ENCODE measurements at regions not wholly inside any gene's neighbourhood (a gene's known extent, or its start where the extent isn't known, plus 50 kb on each side); places are given as distances from the start of the nearest gene placed in this dataset.

- H3K9me3 ChIP-seq (ENCODE audit: control insufficient read depth, insufficient read depth, low read length), result no peaks in the 10 kb centered on the region
- no peak overlapping the region for H3K4me3 ChIP-seq (ENCODE audit: low read depth, low read length)
- H3K4me1 ChIP-seq (ENCODE audit: control insufficient read depth, insufficient read depth, low read length), result peaks cover 6% of the 10 kb centered on the region; the same call in 1 of the 2 replicates
- H3K9ac ChIP-seq (ENCODE audit: low read depth, low read length), result no peak overlapping the region
- H3K27ac ChIP-seq (ENCODE audit: low read depth, low read length), result no peak overlapping the region
- H3K36me3 ChIP-seq (ENCODE audit: control insufficient read depth, insufficient read depth, low read length), result no peaks in the 10 kb centered on the region
- no peaks in the 10 kb centered on the region for H3K27me3 ChIP-seq (ENCODE audit: control insufficient read depth, insufficient read depth, low read length)
These were observed 83.1 kb upstream of the SLC5A12 start for GRCh38 chr11:26805001-26805400.

DNA sequence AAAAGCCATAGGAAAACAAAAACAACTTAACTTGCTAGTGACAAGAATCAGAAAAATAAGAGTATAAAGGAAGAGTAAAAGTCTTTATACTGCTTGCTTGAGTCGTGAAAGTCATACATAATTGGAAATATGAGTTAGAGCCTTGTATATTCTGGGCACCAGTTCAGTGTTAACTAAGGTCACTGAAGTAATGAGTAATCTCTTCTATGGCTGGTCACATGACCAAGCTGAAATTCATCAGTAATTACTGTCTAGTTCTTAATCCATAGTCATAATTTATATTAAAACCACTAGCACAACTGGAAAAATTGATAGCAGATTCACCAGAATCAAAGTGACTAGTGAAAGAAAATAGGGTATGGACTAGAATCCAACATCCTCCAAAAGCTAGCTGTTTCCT is 84.4 kb upstream of the SLC5A12 start:
- Histone ChIP-seq H3K27ac (ENCODE audit: low read depth, low read length) (no peak overlapping the region), H3K9me3 (ENCODE audit: control insufficient read depth, insufficient read depth, low read length) (no peaks in the 10 kb centered on the region), H3K27me3 (ENCODE audit: control insufficient read depth, insufficient read depth, low read length) (no peaks in the 10 kb centered on the region), H3K36me3 (ENCODE audit: control insufficient read depth, insufficient read depth, low read length) (no peaks in the 10 kb centered on the region), H3K4me1 (ENCODE audit: control insufficient read depth, insufficient read depth, low read length) (peaks cover 6% of the 10 kb centered on the region; the same call in 1 of the 2 replicates), H3K4me3 (ENCODE audit: low read depth, low read length) (no peak overlapping the region), H3K9ac (ENCODE audit: low read depth, low read length) (no peak overlapping the region)

DNA sequence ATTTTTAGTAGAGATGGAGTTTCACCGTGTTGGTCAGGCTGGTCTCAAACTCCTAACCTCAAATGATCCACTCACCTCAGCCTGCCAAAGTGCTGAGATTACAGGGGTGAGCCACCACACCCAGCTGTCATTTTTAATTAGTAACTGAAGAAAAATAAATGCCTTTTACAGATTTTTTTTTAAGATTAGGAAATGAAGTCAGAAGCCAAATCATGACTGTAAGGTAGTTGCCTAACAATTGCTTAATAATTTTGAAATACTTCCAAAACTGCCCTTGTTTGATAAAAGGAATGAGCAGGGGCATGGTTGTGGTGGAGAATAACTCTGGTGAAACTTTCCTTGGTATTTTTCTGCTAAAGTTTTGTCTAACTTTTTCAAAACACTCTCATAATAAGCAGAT is 98.9 kb upstream of the SLC5A12 start:
- Histone ChIP-seq H3K27ac (ENCODE audit: low read depth, low read length) (no peak overlapping the region), H3K27me3 (ENCODE audit: control insufficient read depth, insufficient read depth, low read length) (no peaks in the 10 kb centered on the region), H3K4me3 (ENCODE audit: low read depth, low read length) (no peak overlapping the region), H3K36me3 (ENCODE audit: control insufficient read depth, insufficient read depth, low read length) (no peaks in the 10 kb centered on the region), H3K9me3 (ENCODE audit: control insufficient read depth, insufficient read depth, low read length) (peaks cover 35% of the 10 kb centered on the region), H3K4me1 (ENCODE audit: control insufficient read depth, insufficient read depth, low read length) (no peaks in the 10 kb centered on the region), H3K9ac (ENCODE audit: low read depth, low read length) (no peak overlapping the region)

DNA sequence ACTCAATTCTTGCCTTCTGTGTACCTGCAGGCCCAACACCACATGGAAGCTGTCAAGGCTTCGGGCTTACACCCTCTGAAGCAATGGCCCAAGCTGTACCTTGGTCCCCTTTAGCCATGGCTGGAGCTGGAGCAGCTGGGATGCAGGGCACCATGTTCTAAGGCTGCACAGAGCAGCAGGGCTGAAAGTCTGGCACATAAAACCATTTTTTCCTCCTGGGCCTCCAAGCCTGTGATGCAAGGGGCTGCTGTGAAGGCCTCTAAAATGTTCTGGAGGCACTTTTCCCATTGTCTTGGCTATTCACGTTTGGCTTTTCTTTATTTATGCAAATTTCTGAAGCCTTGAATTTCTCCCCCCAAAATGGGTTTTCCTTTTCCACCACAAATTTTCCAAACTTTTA is 102.1 kb upstream of the SLC5A12 start:
- H3K27ac ChIP-seq (ENCODE audit: low read depth, low read length), result no peak overlapping the region
- H3K9me3 ChIP-seq (ENCODE audit: control insufficient read depth, insufficient read depth, low read length), result peaks cover 38% of the 10 kb centered on the region
- no peaks in the 10 kb centered on the region for H3K36me3 ChIP-seq (ENCODE audit: control insufficient read depth, insufficient read depth, low read length)
- H3K4me1 ChIP-seq (ENCODE audit: control insufficient read depth, insufficient read depth, low read length), result no peaks in the 10 kb centered on the region
- H3K9ac ChIP-seq (ENCODE audit: low read depth, low read length), result no peak overlapping the region
- H3K4me3 ChIP-seq (ENCODE audit: low read depth, low read length), result no peak overlapping the region
- H3K27me3 ChIP-seq (ENCODE audit: control insufficient read depth, insufficient read depth, low read length), result no peaks in the 10 kb centered on the region

DNA sequence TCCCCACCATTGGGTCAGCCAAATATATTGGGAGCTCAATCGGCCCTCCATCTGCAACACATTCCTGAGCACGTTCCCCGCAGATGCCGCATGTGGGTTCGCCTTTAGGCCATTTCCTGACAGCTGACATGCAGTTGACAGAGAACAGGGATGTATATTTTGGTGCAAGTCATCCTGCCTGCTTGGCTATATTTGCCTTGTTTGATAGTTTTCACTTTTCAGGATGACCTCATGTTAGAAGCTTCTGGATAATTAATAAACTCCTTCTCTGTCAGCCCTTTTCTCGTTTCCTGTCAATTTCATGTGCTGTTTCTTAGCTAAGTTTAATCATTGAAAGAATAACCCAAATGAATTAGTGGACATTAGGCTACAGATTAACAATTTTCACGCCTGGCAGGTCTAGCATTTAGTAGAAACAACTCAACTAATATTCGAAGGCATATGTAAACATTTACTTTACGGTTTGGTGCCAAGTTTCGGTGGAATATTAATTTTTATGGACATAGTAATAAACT is 105.8 kb upstream of the SLC5A12 start:
- H3K4me3 ChIP-seq (ENCODE audit: low read depth, low read length), result no peak overlapping the region
- H3K27ac ChIP-seq (ENCODE audit: low read depth, low read length), result no peak overlapping the region
- peaks cover 28% of the 10 kb centered on the region for H3K9me3 ChIP-seq (ENCODE audit: control insufficient read depth, insufficient read depth, low read length)
- no peaks in the 10 kb centered on the region for H3K27me3 ChIP-seq (ENCODE audit: control insufficient read depth, insufficient read depth, low read length)
- H3K9ac ChIP-seq (ENCODE audit: low read depth, low read length), result no peak overlapping the region
- no peaks in the 10 kb centered on the region for H3K36me3 ChIP-seq (ENCODE audit: control insufficient read depth, insufficient read depth, low read length)
- H3K4me1 ChIP-seq (ENCODE audit: control insufficient read depth, insufficient read depth, low read length), result no peaks in the 10 kb centered on the region

DNA sequence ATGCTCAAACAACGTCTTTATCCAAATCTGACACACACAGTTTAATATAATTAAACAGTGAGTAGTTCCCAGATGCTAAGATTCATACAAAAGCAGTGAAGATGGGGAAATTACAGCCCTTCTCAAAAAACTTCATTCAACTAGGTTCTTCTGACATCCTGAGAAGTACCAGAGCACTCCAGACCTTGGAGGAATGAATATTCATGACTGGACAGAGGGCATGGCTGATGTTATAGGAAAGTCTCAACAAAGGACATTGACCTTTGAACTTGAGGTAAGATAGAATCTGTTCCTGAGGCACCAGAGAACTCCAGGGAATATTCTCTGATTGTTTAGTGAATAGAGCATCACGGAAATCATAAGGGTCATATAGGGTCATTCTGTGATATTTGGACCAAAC is 106.4 kb upstream of the SLC5A12 start:
- Histone ChIP-seq H3K27me3 (ENCODE audit: control insufficient read depth, insufficient read depth, low read length) (no peaks in the 10 kb centered on the region), H3K27ac (ENCODE audit: low read depth, low read length) (no peak overlapping the region), H3K36me3 (ENCODE audit: control insufficient read depth, insufficient read depth, low read length) (no peaks in the 10 kb centered on the region), H3K9ac (ENCODE audit: low read depth, low read length) (no peak overlapping the region), H3K4me3 (ENCODE audit: low read depth, low read length) (no peak overlapping the region), H3K4me1 (ENCODE audit: control insufficient read depth, insufficient read depth, low read length) (no peaks in the 10 kb centered on the region), H3K9me3 (ENCODE audit: control insufficient read depth, insufficient read depth, low read length) (peaks cover 22% of the 10 kb centered on the region)

DNA sequence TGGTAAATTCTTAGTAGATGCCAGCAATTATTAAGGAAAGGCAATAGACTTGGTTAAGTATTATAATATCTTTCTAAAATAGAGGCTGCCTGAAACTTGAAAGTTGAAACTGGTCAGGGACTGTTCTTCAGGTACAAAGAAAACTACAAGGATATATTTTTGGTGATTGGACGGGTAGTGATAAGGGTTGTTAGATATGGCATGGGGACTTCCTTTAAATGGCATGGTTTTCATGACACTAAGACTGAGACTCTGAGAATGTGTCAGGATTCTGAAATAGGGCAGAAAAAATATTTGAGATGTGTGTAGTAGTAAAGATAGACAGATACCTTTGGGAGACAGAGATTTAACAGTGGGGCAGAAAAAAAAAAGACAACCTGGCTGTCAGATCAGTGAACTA is 108.4 kb upstream of the SLC5A12 start:
- no peaks in the 10 kb centered on the region for H3K4me1 ChIP-seq (ENCODE audit: control insufficient read depth, insufficient read depth, low read length)
- H3K36me3 ChIP-seq (ENCODE audit: control insufficient read depth, insufficient read depth, low read length), result no peaks in the 10 kb centered on the region
- no peaks in the 10 kb centered on the region for H3K27me3 ChIP-seq (ENCODE audit: control insufficient read depth, insufficient read depth, low read length)
- H3K9me3 ChIP-seq (ENCODE audit: control insufficient read depth, insufficient read depth, low read length), result peaks cover 8% of the 10 kb centered on the region; the same call in 1 of the 2 replicates
- no peak overlapping the region for H3K9ac ChIP-seq (ENCODE audit: low read depth, low read length)
- H3K27ac ChIP-seq (ENCODE audit: low read depth, low read length), result no peak overlapping the region
- H3K4me3 ChIP-seq (ENCODE audit: low read depth, low read length), result no peak overlapping the region

- Histone ChIP-seq H3K27ac (ENCODE audit: low read depth, low read length) (no peak overlapping the region), H3K4me3 (ENCODE audit: low read depth, low read length) (no peak overlapping the region), H3K9me3 (ENCODE audit: control insufficient read depth, insufficient read depth, low read length) (peaks cover 2% of the 10 kb centered on the region; the same call in 1 of the 2 replicates), H3K36me3 (ENCODE audit: control insufficient read depth, insufficient read depth, low read length) (no peaks in the 10 kb centered on the region), H3K9ac (ENCODE audit: low read depth, low read length) (no peak overlapping the region), H3K27me3 (ENCODE audit: control insufficient read depth, insufficient read depth, low read length) (no peaks in the 10 kb centered on the region), H3K4me1 (ENCODE audit: control insufficient read depth, insufficient read depth, low read length) (no peaks in the 10 kb centered on the region)
These were observed 108.9 kb upstream of the SLC5A12 start for GRCh38 chr11:26830757-26831156.

- Histone ChIP-seq H3K4me3 (ENCODE audit: low read depth, low read length) (no peak overlapping the region), H3K36me3 (ENCODE audit: control insufficient read depth, insufficient read depth, low read length) (no peaks in the 10 kb centered on the region), H3K27ac (ENCODE audit: low read depth, low read length) (no peak overlapping the region), H3K9me3 (ENCODE audit: control insufficient read depth, insufficient read depth, low read length) (no peaks in the 10 kb centered on the region), H3K27me3 (ENCODE audit: control insufficient read depth, insufficient read depth, low read length) (no peaks in the 10 kb centered on the region), H3K4me1 (ENCODE audit: control insufficient read depth, insufficient read depth, low read length) (no peaks in the 10 kb centered on the region), H3K9ac (ENCODE audit: low read depth, low read length) (no peak overlapping the region)
These were observed 112.7 kb upstream of the SLC5A12 start for GRCh38 chr11:26834601-26835000.

GRCh38 chr11:26835611-26836010 is 113.8 kb upstream of the SLC5A12 start:
- H3K27ac ChIP-seq (ENCODE audit: low read depth, low read length), result no peak overlapping the region
- no peaks in the 10 kb centered on the region for H3K27me3 ChIP-seq (ENCODE audit: control insufficient read depth, insufficient read depth, low read length)
- no peaks in the 10 kb centered on the region for H3K9me3 ChIP-seq (ENCODE audit: control insufficient read depth, insufficient read depth, low read length)
- H3K9ac ChIP-seq (ENCODE audit: low read depth, low read length), result no peak overlapping the region
- H3K4me3 ChIP-seq (ENCODE audit: low read depth, low read length), result no peak overlapping the region
- H3K36me3 ChIP-seq (ENCODE audit: control insufficient read depth, insufficient read depth, low read length), result no peaks in the 10 kb centered on the region
- H3K4me1 ChIP-seq (ENCODE audit: control insufficient read depth, insufficient read depth, low read length), result no peaks in the 10 kb centered on the region

DNA sequence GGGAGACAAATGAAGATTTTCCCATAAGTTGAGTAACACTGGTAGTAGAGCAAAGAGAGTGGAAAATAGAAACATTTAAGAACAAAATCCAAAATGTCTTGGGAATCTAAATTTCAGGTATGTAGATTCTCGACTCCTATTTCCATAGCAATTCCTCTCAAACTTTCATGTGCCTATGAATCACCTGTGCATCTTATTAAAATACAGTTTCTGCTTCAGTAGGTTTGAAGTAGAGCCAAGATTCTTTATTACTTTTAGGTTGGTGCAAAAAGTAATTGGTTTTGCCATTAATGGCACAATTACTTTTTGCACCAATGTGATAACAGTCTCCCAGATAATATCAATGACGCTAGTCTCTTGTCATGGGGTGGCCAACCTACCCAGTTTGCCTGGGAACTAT is 115.3 kb upstream of the SLC5A12 start:
- no peak overlapping the region for H3K4me3 ChIP-seq (ENCODE audit: low read depth, low read length)
- no peaks in the 10 kb centered on the region for H3K36me3 ChIP-seq (ENCODE audit: control insufficient read depth, insufficient read depth, low read length)
- H3K27me3 ChIP-seq (ENCODE audit: control insufficient read depth, insufficient read depth, low read length), result no peaks in the 10 kb centered on the region

More for the DNA sequence above, 115.3 kb upstream of the SLC5A12 start:
- H3K9me3 ChIP-seq (ENCODE audit: control insufficient read depth, insufficient read depth, low read length), result no peaks in the 10 kb centered on the region
- no peak overlapping the region for H3K9ac ChIP-seq (ENCODE audit: low read depth, low read length)
- H3K27ac ChIP-seq (ENCODE audit: low read depth, low read length), result no peak overlapping the region
- H3K4me1 ChIP-seq (ENCODE audit: control insufficient read depth, insufficient read depth, low read length), result no peaks in the 10 kb centered on the region

Measured in HUES48 (cell line).